Right ventricle myocardium superior (tissue), 1 donor: ENCODE measurements at regions not wholly inside any gene's neighbourhood (a gene's known extent, or its start where the extent isn't known, plus 50 kb on each side); places are given as distances from the start of the nearest gene placed in this dataset.
A peak's percentile ranks its signal among the peaks of the same experiment; 100 is the strongest.
"Not testable (repeated sequence)": the region's sequence is repeated elsewhere in the genome, so short reads cannot be mapped to it uniquely, and the experiment has no call there.

Experiments
- ATAC-seq: fragments of 200-7000 bp; cut with Tn5 transposase; one replicate; pipeline ENCODE4 v1.9.1; 2020; ENCODE audit warnings: mild to moderate bottlenecking; ENCODE audit not compliant: poor library complexity
- DNase-seq: peaks from one replicate; pipeline ENCODE4 v3.0.0-alpha.2; 2020
- intact Hi-C: fragments of 100-400 bp; cut with DNase I; formaldehyde crosslinking; loops from one replicate; pipeline ENCODE4 v1.11.2; 2022
- donor health status: DM: no; HTN: yes; CAD: no; lungs with severe emphysema.

DNA sequence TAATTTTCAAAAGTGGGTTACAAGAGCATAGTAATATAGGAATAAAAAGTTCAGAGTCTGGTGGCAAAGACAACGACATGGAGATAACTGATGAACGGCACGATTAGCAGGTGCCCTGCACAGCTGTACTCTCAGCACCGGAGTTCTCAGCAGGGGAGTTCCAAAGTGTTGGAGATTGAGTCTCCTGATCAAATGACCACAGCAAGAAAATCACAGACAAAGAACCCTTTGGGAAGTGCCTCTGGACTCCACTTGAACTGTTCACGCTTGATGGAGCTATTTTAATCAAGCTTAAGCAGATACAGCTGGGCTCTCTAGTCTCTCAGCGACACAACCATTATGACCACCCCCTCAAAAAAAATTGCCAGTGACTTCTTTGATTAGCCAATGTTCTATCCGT is 153.1 kb downstream of the ALG10B start:
- no peak for DNase-seq
- intact Hi-C loops, result no loop called here
- ATAC-seq, result no peak

DNA sequence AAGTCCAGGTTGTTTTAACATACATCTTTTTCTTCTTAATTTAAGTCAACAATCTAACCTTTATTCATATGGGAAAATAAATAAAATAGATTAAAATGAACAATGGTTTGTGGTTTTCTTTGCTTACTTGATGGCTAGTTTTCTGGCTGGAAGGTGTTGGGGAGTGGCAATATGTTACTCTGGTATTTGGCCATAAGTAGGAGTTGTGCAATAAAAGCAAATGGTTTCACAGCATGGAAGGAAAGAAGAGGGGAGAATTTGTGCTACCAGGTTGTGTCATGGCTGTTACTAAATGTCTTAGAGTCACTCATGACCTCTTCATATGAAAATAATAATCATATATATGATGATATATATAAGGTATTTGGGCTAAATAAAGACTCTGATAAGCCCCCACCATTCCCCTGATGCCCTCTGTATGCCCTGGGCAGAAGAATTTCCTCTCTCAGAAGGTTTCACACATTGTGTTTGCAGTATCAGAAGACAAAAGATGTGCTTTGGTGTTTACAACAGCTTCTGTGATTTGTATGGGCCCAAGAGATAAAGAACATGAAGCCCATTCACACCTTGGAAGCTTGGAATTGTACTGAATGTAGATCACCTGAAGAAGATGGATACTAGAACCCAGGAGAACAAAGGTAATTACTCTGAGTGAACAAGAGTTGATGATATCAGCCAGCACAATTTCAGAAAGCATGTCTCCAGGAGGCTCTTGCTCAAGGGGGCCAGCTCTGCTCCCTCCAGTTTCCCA is 160.9 kb downstream of the ALG10B start:
- DNase-seq, result no peak
- ATAC-seq, result no peak
- intact Hi-C loops, result no loop called here

DNA sequence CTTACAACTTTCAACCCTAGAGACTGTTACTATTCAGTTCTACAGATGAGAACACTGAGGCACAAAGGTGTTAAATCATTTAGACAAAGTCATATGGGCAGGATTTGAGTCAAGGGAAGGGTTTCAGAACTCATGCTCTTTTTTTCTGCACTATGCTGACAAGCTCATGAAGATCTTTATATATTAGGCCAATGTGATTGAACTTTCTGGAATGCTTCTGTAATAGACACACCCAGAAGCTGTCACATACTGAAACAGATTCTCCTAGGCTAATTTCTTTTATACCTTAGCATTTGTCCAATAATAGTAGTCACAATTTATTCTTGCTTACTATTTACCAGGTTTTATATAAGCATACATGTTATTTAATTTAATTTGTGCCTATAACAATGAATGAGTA is 164.0 kb downstream of the ALG10B start:
- ATAC-seq, result no peak
- no peak for DNase-seq
- intact Hi-C loops, result no loop called here

DNA sequence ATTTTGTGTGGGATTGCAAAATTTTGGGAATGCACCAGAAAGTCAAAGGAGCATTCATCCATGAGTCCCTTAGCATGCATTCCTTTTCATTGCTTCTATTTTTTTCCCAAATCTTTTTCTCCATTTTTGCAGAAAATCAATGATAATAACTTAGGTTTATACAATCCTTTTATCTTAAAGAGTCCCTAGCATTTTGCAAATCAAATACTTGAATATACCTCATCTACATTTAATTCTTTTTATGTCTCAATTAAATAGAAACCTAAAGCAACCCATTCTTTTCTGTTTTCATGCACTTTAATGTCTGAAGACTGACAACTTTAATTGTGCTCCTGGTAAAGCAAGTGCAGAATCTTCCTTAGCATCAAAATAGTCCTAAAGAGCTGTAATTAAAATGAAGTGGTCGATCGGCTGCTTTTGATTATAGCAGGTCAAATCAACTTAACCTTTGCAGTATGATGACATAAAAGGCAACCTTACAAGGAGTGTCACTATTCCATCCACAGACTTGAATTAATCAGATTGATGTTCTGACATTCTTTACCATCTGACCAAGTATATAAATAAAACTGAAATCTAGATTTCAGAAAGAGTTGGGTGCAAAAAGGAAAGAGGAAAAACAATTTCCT is 168.4 kb downstream of the ALG10B start:
- DNase-seq, result no peak
- no peak for ATAC-seq
- intact Hi-C loops, result no loop called here

DNA sequence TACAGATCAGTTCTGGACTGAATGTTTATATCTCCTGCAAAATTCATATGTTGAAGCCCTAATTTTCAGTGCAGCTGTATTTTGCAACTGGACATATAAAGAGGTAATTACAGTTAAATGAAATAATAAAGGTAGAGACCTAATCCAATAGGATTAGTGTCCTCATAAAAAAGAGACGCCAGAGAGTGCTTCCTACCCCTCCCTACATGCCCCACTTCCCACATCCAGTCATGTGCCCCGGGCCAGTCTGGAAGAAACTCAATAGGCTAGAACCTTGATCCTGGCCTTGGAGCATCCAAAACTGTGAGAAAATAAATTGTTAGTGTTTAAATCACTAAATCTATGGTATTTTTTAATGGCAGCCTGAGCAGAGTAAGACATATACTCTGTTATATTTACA is 172.3 kb downstream of the ALG10B start:
- ATAC-seq (no peak), DNase-seq (no peak)
- intact Hi-C loops, result no loop called here

DNA sequence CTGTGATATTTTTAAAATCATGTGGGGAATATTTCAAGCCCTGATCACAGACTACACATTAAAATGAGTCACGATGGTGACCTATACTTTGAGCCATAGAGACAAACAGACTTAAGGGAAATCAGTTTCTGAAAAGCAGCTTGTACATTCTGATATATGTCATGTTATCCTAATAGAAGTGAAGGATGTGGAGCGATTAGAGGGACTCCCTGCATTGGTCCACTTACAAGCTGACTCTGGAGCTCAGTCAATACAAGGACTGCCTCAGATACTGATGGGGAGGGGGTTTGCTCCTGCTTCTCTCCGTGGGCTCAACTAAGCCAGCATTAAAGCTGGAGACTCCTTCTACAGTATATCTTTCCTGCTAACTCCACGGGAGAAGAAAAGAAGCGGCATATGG is 173.5 kb downstream of the ALG10B start:
- no peak for ATAC-seq
- DNase-seq, result no peak
- intact Hi-C loops, result no loop called here

DNA sequence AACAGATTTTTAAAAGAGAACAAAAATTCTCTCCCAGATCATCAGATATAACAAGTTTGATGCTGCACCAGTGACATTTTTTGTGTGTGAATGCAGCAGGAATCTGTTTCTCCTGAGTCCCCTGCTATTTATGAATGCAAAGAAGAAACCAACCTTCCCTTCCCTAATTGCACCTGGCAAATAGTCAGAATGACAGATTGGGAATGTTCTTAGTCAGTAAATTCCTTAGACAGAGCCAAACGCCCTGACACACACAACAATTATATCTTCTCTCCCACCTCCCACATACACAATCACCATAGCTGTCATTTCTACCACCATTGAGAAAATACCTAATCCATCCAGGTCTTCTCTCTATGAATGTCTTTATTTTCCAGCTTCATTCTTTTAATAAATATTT is 174.4 kb downstream of the ALG10B start:
- DNase-seq, result no peak
- no peak for ATAC-seq
- intact Hi-C loops, result no loop called here

DNA sequence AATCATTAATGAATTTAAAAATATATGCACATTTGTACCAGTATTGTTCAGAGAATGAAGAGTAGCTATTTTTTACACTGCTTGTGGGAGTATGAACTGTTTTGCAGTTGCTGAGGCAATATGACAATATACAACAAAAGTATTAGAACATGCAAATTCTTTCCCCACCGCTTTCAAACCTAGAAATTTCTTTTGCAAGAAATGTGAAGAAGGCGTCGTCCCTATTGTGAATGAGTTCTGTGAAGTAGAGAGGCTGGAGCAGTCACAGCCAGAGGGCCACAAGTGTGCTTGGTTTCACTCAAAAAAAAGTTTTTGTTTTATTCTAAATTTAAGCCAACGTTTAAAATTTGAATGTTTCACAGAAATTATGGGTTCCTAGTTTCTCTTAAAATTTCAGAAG is 184.9 kb downstream of the ALG10B start:
- ATAC-seq (no peak), DNase-seq (no peak)
- intact Hi-C loops, result no loop called here

DNA sequence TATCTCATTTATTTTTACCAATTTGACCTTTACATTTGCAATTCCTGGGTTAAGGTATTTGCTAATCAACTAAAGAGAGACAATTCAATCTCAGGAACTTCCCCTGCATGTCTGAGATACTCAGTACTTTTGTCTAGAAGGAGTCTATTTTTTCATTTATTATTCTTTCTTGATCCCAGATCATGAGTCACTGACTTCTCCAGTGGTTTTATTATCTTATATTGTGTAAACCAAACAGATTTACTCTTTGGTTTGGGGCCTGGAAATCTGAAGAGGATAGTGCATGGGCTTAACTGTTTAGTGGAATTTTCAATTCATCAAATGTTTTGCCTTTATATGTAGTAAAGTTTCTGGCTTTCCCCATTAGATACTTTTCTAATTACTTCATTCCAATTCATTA is 185.4 kb downstream of the ALG10B start:
- DNase-seq (no peak), ATAC-seq (no peak)
- intact Hi-C loops, result no loop called here

DNA sequence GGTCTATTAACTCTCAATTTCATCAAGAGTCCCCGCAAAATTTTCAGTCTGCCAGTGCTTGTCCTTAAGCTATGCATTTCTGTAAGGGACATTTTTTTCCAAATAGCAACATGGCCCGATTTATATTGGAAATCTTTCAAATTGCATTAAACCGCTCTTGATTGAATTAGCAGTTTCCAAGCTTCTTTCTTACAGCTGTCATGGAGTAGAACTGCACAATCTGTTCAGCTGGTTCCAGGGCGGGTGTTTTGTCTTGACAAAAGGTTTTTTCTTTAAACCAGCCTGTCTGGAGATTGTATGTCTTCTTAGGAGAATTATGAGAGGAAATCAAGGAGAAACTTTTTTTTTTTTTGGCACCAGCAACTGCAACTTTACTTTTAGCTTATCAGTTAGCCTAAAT is 185.8 kb downstream of the ALG10B start:
- ATAC-seq (no peak), DNase-seq (no peak)
- intact Hi-C loops, result no loop called here

DNA sequence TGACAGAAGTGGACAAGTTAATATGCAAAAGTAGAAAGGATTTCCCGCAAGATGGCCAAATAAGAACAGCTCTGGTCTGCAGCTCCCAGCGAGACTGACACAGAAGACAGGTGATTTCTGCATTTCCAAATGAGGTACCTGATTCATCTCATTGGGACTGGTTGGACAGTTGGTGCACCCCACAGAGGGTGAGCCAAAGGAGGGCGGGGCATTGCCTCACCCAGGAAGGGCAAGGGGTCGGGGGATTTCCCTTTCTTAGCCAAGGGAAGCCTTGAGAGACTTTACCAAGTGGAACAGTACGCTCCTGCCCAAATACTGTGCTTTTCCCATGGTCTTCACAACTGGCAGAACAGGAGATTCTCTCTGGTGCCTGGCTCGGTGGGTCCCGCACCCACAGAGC is 191.3 kb downstream of the ALG10B start:
- intact Hi-C loops, result no loop called here

DNA sequence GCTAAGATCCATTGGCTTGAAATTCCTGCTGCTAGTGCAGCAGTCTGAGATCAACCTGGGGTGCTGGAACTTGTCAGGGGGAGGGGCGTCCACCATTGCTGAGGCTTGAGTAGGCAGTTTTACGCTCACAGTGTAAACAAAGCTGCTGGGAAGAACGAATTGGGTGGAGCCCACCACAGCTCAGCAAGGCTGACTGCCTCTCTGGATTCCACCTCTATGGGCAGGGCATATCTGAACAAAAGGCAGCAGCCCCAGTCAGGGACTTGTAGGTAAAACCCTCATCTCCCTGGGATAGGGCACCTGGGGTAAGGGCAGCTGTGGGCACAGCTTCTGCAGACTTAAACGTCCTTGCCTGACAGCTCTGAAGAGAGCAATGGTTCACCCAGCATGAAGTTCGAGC is 191.7 kb downstream of the ALG10B start:
- intact Hi-C loops, result no loop called here
- DNase-seq (peak; percentile 15), ATAC-seq (no peak)

More for the DNA sequence above, 191.3 kb downstream of the ALG10B start:
- DNase-seq (no peak), ATAC-seq (no peak)

DNA sequence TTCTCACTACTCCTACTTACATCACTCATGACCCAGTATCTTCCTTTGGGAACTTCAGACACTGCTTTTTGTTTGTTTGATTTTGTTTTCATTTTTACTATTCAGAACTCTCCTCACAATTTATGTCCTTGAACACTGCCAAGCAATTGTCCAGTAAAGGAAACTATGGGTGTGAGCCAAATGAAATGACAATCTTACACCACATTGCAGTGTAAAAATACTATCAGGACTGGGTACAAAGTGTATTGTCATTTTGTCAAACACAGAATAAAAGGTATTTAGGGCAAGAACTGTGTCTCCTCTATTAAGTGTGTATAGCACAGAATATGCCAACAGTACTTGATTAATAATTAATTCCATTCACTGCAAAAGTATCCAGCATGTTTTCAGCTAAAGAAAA is 199.3 kb downstream of the ALG10B start:
- ATAC-seq, result no peak
- no peak for DNase-seq
- intact Hi-C loops, result no loop called here

DNA sequence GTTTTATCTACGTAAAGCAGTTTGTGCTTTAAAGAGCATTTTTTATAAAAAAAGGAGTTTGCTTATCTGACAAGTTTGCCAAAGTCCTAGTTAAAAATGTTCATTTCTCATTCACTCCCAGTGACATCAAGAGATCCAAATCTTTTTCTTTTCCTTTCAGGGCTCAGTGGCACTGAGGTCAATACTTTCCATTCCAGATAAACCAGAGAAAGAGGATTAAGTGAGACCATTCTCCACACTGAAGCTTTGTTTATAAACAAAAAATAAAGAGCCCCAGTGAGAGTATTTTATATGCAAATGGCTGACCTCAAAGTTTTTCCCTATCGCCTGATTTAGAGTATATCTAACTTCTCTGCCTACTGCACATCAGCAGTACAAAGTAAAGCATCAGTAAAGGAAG is 199.8 kb downstream of the ALG10B start:
- no peak for DNase-seq
- intact Hi-C loops, result no loop called here
- no peak for ATAC-seq

DNA sequence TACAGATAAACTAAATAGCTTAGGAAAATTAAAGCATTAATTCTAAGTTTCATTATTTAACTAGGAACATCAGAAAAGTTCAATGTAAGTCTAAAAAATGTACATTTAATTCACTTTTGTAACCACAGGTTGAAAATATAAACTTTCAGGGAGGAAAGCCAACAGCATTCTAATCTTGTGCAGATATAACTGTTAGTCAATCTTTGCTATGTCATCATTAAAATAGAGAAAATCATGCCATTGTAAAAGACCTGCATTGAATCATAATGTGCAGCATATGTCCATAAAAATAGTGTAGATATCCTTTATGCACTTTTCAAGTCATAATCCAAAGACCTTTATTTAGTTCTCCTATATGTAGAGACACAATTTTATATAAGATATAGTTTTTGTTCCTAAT is 207.3 kb downstream of the ALG10B start:
- no peak for ATAC-seq

DNA sequence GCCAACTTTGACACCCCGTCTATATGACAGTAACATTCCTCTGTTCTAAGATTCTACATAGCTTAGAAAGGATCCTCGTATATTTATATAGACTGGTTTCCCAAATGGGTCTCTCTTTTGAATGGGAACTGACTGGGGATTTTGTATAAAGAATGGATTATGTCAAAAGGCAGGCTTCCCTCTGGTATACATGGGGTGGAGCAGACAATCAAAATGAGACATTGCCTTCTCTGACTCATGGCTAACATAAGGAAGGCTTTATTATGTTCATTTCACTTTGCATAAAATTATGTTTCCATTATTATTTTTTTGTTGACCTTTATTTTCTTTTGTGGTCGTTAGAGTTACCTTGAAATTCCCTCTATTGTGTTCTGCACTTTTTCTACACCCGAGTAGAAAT is 211.1 kb downstream of the ALG10B start:
- intact Hi-C loops, result no loop called here
- ATAC-seq (no peak), DNase-seq (no peak)

More for the DNA sequence above, 207.3 kb downstream of the ALG10B start:
- intact Hi-C loops, result no loop called here
- DNase-seq, result no peak

DNA sequence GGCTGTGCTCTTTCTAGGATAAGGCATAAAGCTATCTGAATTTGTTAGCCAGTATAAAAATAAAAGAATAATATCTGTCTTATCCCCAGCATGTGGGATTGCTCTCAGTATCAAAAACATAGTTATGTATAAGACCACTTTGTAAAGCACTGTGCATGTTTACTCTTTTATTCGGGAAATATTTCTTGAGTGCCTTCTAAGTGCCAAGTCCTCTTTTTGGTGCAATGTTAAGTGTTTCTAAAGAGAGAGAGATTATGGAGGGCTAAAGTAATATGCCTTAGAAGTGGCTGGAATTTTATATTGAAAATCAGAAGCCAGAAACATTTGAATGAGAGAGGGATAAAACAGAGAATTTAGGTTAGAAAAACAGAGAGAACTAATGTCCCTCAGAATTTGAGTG is 212.0 kb downstream of the ALG10B start:
- intact Hi-C loops, result no loop called here
- no peak for ATAC-seq
- DNase-seq, result no peak

DNA sequence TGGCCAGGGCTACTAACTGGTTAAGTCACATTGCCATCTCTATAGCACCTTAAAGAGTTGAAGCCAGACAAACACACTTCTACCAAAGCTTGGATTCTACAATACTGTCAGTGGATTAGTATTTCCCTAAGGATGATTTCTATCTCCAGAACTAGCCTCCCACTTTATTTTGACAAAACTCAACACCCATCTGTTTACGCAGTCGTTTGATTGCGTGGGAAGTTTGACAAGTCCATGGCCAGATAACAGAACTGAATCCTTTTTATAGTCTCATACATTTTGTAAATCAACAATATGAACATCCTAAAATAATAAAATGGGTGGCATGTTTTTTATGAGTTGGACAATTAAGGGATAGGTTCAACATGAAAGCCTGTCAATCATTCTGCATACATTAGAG is 212.7 kb downstream of the ALG10B start:
- DNase-seq, intact Hi-C loops, ATAC-seq: not testable (repeated sequence)

DNA sequence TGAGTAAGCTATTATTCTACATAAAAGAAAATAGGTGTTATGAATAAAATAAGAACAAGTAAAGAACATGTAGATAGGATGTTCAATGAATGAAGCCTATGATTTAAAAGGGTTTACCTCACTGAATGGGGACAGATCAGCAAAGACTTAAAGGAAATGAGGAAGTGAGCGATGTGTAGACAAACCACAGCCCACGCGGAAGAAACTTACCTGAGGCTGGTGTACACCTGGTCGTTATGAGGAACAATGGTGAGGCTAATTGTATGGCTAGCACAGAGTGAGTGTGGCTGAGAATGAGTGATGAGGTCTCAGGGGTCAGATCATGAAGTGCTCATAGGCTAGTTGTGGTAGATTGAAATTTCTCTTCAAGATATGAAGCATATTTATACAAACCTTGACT is 221.7 kb downstream of the ALG10B start:
- intact Hi-C loops, result no loop called here
- DNase-seq (no peak), ATAC-seq (no peak)

DNA sequence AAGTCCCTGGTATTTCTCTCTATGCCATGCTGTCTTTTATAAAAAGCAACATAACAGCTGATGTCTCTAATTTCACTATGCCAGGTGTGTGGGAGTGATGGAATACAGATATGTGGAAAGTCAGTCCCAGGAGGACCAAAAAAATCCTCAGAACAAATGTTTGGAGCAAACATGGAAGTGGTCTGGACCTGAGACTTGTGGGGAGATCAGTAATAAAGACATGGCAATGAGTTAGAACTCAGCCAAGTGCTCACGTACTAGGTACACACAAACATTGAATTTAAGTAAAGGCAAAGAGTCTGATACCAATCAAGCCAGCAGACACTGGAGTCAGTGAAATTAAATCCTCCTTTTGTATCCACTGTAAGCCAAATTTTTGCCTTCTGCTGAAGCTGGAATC is 223.6 kb downstream of the ALG10B start:
- no peak for DNase-seq
- no peak for ATAC-seq
- intact Hi-C loops, result no loop called here

DNA sequence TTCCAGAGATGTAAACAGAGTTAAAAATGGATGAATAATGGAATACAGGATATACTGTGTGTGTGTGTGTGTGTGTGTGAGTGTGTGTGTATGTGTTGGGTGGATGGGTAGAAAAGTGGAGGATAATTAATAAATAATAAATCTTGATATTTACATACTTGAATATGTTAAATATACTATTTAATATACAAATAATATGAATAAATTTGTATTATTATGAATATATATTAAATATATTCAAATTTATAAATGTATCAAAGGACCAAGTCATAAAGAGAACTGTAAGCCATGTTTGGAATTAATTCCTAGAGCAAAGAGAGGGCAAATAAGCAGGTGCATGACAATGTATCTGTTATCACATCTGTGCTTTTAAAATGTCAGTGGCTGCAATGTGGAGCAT is 225.3 kb downstream of the ALG10B start:
- DNase-seq (no peak), ATAC-seq (no peak)
- intact Hi-C loops, result no loop called here
